Lower leg skin (tissue), 3 donors: ENCODE measurements at regions not wholly inside any gene's neighbourhood (a gene's known extent, or its start where the extent isn't known, plus 50 kb on each side); places are given as distances from the start of the nearest gene placed in this dataset.

Experiments
- CTCF ChIP-seq, 3 donors: fragments of 450-650 bp; IDR thresholded peaks; one replicate each; pipeline ENCODE4 v1.5.1; 2016; ENCODE audit warnings: antibody characterized with exemption in 3 of 3, mild to moderate bottlenecking in 3 of 3, moderate library complexity in 2 of 3
- POLR2A ChIP-seq, 2 donors: fragments of 450-650 bp; IDR thresholded peaks; one replicate each; pipeline ENCODE4 v1.6.1; 2016 to 2017; ENCODE audit warnings: antibody characterized with exemption in 2 of 2, mild to moderate bottlenecking in 1 of 2, moderate library complexity in 1 of 2

- TF ChIP-seq POLR2A (IDR thresholded peaks at IDR 0.05) (no peak), CTCF (IDR thresholded peaks at IDR 0.05) (no peak)
Observed at GRCh38 chr10:6988654-6989053, 408.6 kb upstream of the PRKCQ start.
